Loucy (cell line): ENCODE measurements at regions not wholly inside any gene's neighbourhood (a gene's known extent, or its start where the extent isn't known, plus 50 kb on each side); places are given as distances from the start of the nearest gene placed in this dataset.

Source experiments
- H2AFZ ChIP-seq: fragments of 200-600 bp; sonication (generic); 2 replicates; pipeline ENCODE4 v1.6.0; 2016; ENCODE audit warnings: antibody characterized with exemption, mild to moderate bottlenecking, low read length, moderate library complexity
- H3F3A ChIP-seq: fragments of 200-600 bp; 2 replicates; pipeline ENCODE4 v1.6.0; 2016; ENCODE audit warnings: antibody characterized with exemption, low read depth, mild to moderate bottlenecking
- H3K27me3 ChIP-seq: fragments of 200-600 bp; sonication (generic); 2 replicates; pipeline ENCODE4 v1.6.1; 2014; ENCODE audit warnings: low read length, mild to moderate bottlenecking; ENCODE audit not compliant: insufficient read depth, poor library complexity, severe bottlenecking
- H3K36me3 ChIP-seq: fragments of 200-600 bp; sonication (generic); 2 replicates; pipeline ENCODE4 v1.6.1; 2016; ENCODE audit warnings: low read length; ENCODE audit not compliant: insufficient read depth
- H3K4me1 ChIP-seq: fragments of 200-600 bp; sonication (generic); 2 replicates; pipeline ENCODE4 v1.5.1; 2014; ENCODE audit warnings: low read length, mild to moderate bottlenecking; ENCODE audit not compliant: insufficient read depth, poor library complexity, severe bottlenecking
- H3K4me2 ChIP-seq: fragments of 200-600 bp; sonication (generic); 2 replicates; pipeline ENCODE4 v1.6.0; 2014; ENCODE audit warnings: antibody characterized with exemption, low read length, low read depth, mild to moderate bottlenecking; ENCODE audit not compliant: poor library complexity, severe bottlenecking
- H3K4me3 ChIP-seq: fragments of 200-600 bp; sonication (generic); 2 replicates; pipeline ENCODE4 v1.5.1; 2014; ENCODE audit warnings: low read length, mild to moderate bottlenecking, mixed read lengths; ENCODE audit not compliant: poor library complexity, severe bottlenecking
- H3K79me2 ChIP-seq: fragments of 200-600 bp; sonication (generic); 2 replicates; pipeline ENCODE4 v1.6.1; 2014; ENCODE audit warnings: low read length; ENCODE audit not compliant: insufficient read depth
- H3K9ac ChIP-seq: fragments of 200-600 bp; sonication (generic); 2 replicates; pipeline ENCODE4 v1.6.0; 2014; ENCODE audit warnings: mild to moderate bottlenecking, low read depth, low read length, moderate library complexity; ENCODE audit not compliant: poor library complexity, severe bottlenecking
- H3K9me2 ChIP-seq: fragments of 200-600 bp; sonication (generic); replicated peaks from 2 replicates; pipeline ENCODE4 v1.6.1; 2016; ENCODE audit warnings: low read depth, low read length, mixed read lengths
- H3K9me3 ChIP-seq: fragments of 200-600 bp; sonication (generic); 2 replicates; pipeline ENCODE4 v1.6.1; 2014; ENCODE audit warnings: mild to moderate bottlenecking, antibody characterized with exemption, low read length, low read depth; ENCODE audit not compliant: insufficient read depth
- H4K20me1 ChIP-seq: fragments of 200-600 bp; sonication (generic); 2 replicates; pipeline ENCODE4 v1.6.0; 2014; ENCODE audit warnings: antibody characterized with exemption, low read length, mild to moderate bottlenecking; ENCODE audit not compliant: insufficient read depth, poor library complexity, severe bottlenecking
- CTCF ChIP-seq: fragments of 200-600 bp; sonication (generic); conservative IDR thresholded peaks from 2 replicates; pipeline ENCODE4 v1.5.1; 2014; ENCODE audit warnings: mild to moderate bottlenecking, antibody characterized with exemption, low read length
- EZH2phosphoT487 ChIP-seq: fragments of 200-600 bp; IDR thresholded peaks from 2 replicates; pipeline ENCODE4 v1.6.1; 2018; ENCODE audit warnings: antibody characterized with exemption, mild to moderate bottlenecking, moderate library complexity, borderline replicate concordance

- Histone ChIP-seq H3K4me3 (no peak overlapping the region), H3F3A (no peaks in the 10 kb centered on the region), H3K79me2 (no peaks in the 10 kb centered on the region), H3K9me2 (no peaks in the 10 kb centered on the region), H3K4me2 (no peak overlapping the region), H4K20me1 (no peaks in the 10 kb centered on the region), H3K9ac (no peak overlapping the region), H3K4me1 (no peaks in the 10 kb centered on the region), H2AFZ (no peak overlapping the region), H3K27me3 (no peaks in the 10 kb centered on the region), H3K9me3 (no peaks in the 10 kb centered on the region), H3K36me3 (no peaks in the 10 kb centered on the region)
- no peak for TF ChIP-seq CTCF
- TF ChIP-seq EZH2phosphoT487 = no peak
These were observed 410.7 kb downstream of the DMRTA1 start for GRCh38 chr9:22857316-22857715.

- no peaks in the 10 kb centered on the region for H3K9me3 ChIP-seq
- no peaks in the 10 kb centered on the region for H3K9me2 ChIP-seq
- TF ChIP-seq CTCF (no peak), EZH2phosphoT487 (no peak)
- H3K27me3 ChIP-seq = no peaks in the 10 kb centered on the region
- H2AFZ ChIP-seq = no peak overlapping the region
- H3K4me1 ChIP-seq = no peaks in the 10 kb centered on the region
- no peaks in the 10 kb centered on the region for H3K79me2 ChIP-seq
- H4K20me1 ChIP-seq = no peaks in the 10 kb centered on the region
- H3K36me3 ChIP-seq = no peaks in the 10 kb centered on the region
- H3K9ac ChIP-seq = no peak overlapping the region
- no peaks in the 10 kb centered on the region for H3F3A ChIP-seq
- no peak overlapping the region for H3K4me3 ChIP-seq
- no peak overlapping the region for H3K4me2 ChIP-seq
These were observed 416.5 kb downstream of the DMRTA1 start for GRCh38 chr9:22863106-22863505.

GRCh38 chr9:22863736-22864135 is 417.1 kb downstream of the DMRTA1 start:
- Histone ChIP-seq H3K4me1 (no peaks in the 10 kb centered on the region), H2AFZ (no peak overlapping the region), H3K79me2 (no peaks in the 10 kb centered on the region), H4K20me1 (no peaks in the 10 kb centered on the region), H3K9me3 (no peaks in the 10 kb centered on the region), H3K4me2 (no peak overlapping the region), H3K27me3 (no peaks in the 10 kb centered on the region), H3F3A (no peaks in the 10 kb centered on the region), H3K36me3 (no peaks in the 10 kb centered on the region), H3K4me3 (no peak overlapping the region), H3K9me2 (no peaks in the 10 kb centered on the region), H3K9ac (no peak overlapping the region)
- TF ChIP-seq CTCF (no peak), EZH2phosphoT487 (no peak)
